Cardiac muscle cell (in vitro differentiated cells and primary cell): ENCODE measurements at regions not wholly inside any gene's neighbourhood (a gene's known extent, or its start where the extent isn't known, plus 50 kb on each side); places are given as distances from the start of the nearest gene placed in this dataset.

Experiments
- DNase-seq, 2 donors: peaks; one replicate each; pipeline versions ENCODE4 v3.0.0 to v3.0.0-alpha.2; 2010 to 2017; ENCODE audit warnings: low read depth in 1 of 2, low spot score in 1 of 2
- H3K27ac ChIP-seq: fragments of 200-600 bp; sonication (generic); 2 replicates; pipeline ENCODE4 v1.5.1; 2016
- H3K27me3 ChIP-seq: fragments of 200-600 bp; sonication (generic); 2 replicates; pipeline ENCODE4 v1.6.0; 2016; ENCODE audit warnings: control low read depth
- H3K36me3 ChIP-seq: fragments of 200-600 bp; sonication (generic); 2 replicates; pipeline ENCODE4 v1.5.1; 2016; ENCODE audit warnings: control low read depth
- H3K4me1 ChIP-seq: fragments of 200-600 bp; sonication (generic); 2 replicates; pipeline ENCODE4 v1.8.1; 2017; ENCODE audit warnings: low read depth, mild to moderate bottlenecking, mixed run types
- H3K4me3 ChIP-seq: fragments of 200-600 bp; sonication (generic); 2 replicates; pipeline ENCODE4 v1.5.1; 2016; ENCODE audit warnings: mild to moderate bottlenecking
- H3K9me3 ChIP-seq: fragments of 200-600 bp; sonication (generic); 2 replicates; pipeline ENCODE4 v1.5.1; 2017; ENCODE audit warnings: low read depth, mild to moderate bottlenecking, control low read depth
- TF ChIP-seq, protein P1 (sequence below): IDR thresholded peaks from 2 replicates; pipeline ENCODE4 v1.5.1; 2012; ENCODE audit warnings: low read depth, mild to moderate bottlenecking, low read length

DNA sequence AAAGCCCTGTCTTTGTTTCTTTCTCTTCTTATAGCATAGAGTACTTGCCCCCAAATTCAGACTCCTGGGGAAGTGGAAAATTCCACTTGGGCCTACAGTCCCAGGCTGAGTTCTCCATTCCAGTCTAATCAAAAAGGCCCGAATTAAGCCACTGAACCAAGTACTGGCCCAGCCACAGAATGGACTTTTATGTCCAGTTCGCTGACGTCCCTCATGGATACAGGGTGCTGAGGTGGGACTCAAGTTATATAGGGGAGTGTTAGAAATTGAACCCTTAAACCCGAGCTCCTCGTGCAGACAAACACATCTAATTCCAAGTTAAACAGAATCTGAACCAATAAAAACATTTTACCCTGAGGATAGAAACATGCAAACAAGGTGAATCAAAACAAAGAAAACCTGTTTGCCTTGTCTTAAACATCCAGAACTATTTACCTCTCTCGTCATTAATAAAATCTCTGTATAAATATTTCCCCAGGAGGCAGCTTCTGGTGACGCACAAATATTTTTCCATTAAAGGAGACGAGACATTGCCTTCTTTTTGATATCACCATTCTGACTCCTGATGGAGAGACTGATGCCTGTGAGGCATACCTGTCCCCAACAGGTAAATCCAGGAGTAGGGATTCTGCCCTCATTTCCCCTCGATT, 136.8 kb upstream of the ARL4C start:
- Histone ChIP-seq H3K27ac (no peak overlapping the region), H3K4me3 (no peak overlapping the region), H3K4me1 (no peaks in the 10 kb centered on the region), H3K27me3 (no peaks in the 10 kb centered on the region), H3K9me3 (no peaks in the 10 kb centered on the region), H3K36me3 (no peaks in the 10 kb centered on the region)
- no peak for DNase-seq
- TF ChIP-seq, protein P1, sequence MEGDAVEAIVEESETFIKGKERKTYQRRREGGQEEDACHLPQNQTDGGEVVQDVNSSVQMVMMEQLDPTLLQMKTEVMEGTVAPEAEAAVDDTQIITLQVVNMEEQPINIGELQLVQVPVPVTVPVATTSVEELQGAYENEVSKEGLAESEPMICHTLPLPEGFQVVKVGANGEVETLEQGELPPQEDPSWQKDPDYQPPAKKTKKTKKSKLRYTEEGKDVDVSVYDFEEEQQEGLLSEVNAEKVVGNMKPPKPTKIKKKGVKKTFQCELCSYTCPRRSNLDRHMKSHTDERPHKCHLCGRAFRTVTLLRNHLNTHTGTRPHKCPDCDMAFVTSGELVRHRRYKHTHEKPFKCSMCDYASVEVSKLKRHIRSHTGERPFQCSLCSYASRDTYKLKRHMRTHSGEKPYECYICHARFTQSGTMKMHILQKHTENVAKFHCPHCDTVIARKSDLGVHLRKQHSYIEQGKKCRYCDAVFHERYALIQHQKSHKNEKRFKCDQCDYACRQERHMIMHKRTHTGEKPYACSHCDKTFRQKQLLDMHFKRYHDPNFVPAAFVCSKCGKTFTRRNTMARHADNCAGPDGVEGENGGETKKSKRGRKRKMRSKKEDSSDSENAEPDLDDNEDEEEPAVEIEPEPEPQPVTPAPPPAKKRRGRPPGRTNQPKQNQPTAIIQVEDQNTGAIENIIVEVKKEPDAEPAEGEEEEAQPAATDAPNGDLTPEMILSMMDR, result no peak

DNA sequence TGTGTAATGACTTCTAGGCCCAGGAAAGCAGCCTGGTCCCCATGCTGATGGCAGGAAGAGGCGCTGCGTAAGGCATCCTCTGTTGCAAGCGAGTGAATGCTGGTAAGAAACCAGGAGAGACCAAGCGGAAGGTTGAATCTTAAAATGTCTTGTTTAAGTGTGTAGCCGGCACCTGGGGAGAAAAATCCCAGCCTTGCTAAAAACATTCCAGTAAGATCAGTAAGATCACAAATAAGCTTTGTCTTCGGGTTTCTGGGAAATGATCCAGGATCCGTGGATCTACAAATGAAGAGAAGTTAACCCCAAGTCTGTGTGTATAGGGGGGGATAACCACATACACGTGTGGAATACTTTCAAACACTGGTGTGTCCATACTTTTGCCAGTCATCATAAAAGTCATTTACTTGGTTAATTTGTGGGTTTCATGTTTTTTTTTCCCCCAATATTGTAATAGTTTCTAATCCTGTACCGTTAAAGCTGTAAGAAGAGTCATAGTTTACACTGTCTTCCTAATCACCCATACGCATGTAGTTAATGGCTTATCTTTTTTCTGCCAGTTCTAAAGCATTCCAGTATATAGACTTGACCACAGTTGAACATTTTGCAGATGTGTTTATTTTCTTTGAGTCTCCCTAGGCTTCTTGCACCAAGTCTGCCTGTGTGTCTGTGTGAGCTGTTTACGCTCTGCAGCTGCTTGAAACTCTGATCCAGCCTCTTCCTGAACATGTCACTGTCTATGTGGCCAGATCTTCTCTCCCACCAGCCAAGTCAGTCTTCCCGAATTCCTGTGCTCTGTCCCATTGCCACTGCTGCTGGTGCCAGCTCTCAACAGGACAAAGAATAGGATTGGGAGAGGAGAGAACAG, 135.9 kb upstream of the ARL4C start:
- Histone ChIP-seq H3K4me3 (no peak overlapping the region), H3K27ac (no peak overlapping the region), H3K36me3 (no peaks in the 10 kb centered on the region), H3K4me1 (no peaks in the 10 kb centered on the region), H3K27me3 (no peaks in the 10 kb centered on the region), H3K9me3 (no peaks in the 10 kb centered on the region)
- peak in 1 of 2 donors; percentile 88 for DNase-seq
- TF ChIP-seq, protein P1, result no peak

DNA sequence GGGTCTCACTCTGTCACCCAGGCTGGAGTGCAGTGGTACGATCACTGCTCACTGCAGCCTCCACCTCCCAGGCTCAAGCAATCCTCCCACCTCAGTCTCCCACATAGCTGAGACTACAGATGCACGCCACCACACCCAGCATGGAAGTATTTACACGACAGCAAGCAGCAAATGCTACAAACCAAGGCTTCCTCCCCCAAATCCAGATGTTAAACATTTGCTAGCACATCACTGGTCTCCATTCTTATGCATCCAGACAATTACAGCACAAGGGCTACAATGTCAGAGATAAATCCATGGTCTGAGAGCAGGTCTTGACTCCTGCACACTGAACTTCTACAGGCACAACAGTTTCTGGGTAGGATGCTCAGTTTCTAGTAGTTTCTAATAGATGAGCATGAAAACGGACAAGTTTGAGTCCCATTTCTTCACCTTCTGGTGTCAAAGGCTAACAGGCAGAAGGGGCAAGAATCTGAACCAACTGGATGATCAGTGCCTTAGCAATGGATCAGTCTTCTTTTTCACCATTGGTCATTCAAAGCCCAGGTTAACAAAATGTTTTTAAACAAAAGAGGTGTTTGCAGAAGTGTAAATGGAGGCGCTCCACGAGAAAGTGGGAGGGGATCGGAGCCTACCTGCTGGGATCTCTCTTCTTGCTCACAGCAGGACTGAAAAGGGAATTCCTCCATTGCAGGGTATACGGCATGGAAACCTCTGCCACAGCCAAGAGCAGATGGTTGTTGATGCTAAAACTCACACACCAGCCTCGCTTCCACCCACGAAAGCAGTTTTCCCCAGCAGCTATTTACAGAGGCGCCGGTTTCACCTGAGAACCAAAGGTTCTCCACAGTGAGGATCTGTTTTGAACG, 135.0 kb upstream of the ARL4C start:
- Histone ChIP-seq H3K27ac (no peak overlapping the region), H3K36me3 (no peaks in the 10 kb centered on the region), H3K27me3 (no peaks in the 10 kb centered on the region), H3K4me1 (no peaks in the 10 kb centered on the region), H3K9me3 (no peaks in the 10 kb centered on the region), H3K4me3 (no peak overlapping the region)
- TF ChIP-seq, protein P1, result no peak
- DNase-seq, result no peak

DNA sequence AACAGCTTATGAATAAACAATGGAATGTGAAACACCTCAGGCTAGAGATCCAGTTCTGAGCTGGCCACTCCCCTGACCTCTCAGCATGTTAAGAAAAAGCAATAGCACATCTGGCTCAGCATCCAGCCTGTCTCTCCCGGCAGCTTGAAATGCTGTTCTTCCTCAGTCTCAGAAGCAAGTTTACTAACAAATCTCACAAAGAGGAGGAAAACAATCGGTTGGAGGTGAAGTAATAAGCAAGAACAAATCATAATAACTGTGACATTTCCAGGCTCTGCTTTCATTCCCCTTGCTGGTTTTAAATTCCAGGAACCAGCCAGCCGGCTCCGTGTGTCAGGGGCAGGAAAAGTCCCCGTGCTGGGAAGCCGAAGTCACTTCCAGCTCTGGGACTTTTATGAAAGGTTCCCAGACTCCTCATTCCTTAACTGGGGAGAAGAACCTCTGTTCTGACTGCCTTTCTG, 133.9 kb upstream of the ARL4C start:
- no peak overlapping the region for H3K27ac ChIP-seq
- TF ChIP-seq, protein P1, result no peak

DNA sequence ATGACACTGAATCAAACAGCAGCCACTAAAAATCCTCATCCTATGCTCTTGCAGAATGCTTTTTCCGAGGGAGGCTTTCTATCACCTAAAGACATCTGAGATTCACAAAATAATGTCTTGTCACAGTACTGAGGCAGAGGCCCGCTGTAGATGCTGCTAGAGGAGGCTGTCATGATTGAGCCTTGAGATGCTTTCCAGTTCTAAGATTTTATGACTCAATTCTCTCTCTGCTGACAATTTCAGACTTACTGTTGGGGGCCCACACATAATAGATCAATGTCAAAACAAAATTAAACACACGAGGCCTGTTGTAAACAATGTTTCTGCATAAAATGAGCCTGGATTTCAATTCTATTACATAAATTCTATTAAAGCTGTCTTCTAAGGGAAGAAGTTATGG, 132.7 kb upstream of the ARL4C start:
- TF ChIP-seq, protein P1, result no peak
- Histone ChIP-seq H3K9me3 (no peaks in the 10 kb centered on the region), H3K4me1 (no peaks in the 10 kb centered on the region), H3K4me3 (no peak overlapping the region), H3K27me3 (no peaks in the 10 kb centered on the region), H3K27ac (no peak overlapping the region), H3K36me3 (no peaks in the 10 kb centered on the region)
- no peak for DNase-seq

More for the DNA sequence above, 133.9 kb upstream of the ARL4C start:
- Histone ChIP-seq H3K4me1 (no peaks in the 10 kb centered on the region), H3K36me3 (no peaks in the 10 kb centered on the region), H3K27me3 (no peaks in the 10 kb centered on the region), H3K9me3 (no peaks in the 10 kb centered on the region), H3K4me3 (no peak overlapping the region)
- DNase-seq, result peak; percentile 11 to 22
